ENCODE measurements at regions not wholly inside any gene's neighbourhood (a gene's known extent, or its start where the extent isn't known, plus 50 kb on each side); places are given as distances from the start of the nearest gene placed in this dataset.

DNA sequence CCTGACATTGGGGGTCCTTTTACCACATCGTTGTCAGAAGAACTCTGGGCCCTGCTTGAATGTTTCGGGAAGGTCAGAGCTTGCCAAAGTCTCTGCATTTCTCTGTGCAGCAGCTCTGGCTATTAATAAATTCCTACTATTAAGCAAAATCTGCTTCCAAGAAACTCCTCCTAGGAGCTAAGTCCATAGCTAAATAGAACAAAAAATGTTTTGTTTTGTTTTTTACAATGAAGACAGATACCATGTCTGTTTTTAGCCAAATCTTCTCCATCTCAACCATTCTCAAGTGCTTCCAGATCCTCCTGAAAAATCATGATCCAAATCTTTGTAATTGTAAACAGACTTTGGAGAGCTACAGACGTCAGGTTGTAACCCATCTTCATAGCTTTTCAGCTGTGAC, 161.6 kb downstream of the SPATA18 start:
- no peaks in the 10 kb centered on the region for H3K27me3 ChIP-seq (ENCODE audit: insufficient read depth, low read length, poor library complexity)
- H3K4me1 ChIP-seq (ENCODE audit: insufficient read depth, low read length): no peaks in the 10 kb centered on the region
- no peak overlapping the region for H2AFZ ChIP-seq (ENCODE audit: low read depth, low read length)
- H3K79me2 ChIP-seq (ENCODE audit: insufficient read depth, low read length): no peaks in the 10 kb centered on the region
- no peak overlapping the region for H3K4me2 ChIP-seq (ENCODE audit: insufficient read depth, low read length)
- H3K9me3 ChIP-seq (ENCODE audit: insufficient read depth, low read length, severe bottlenecking): no peaks in the 10 kb centered on the region
- no peak overlapping the region for H3K4me3 ChIP-seq (ENCODE audit: low read depth in 1 of 2, low read length in 2 of 2)
- H4K20me1 ChIP-seq (ENCODE audit: insufficient read depth, low read length): no peaks in the 10 kb centered on the region
- no peak overlapping the region for H3K9ac ChIP-seq (ENCODE audit: low read depth, low read length)
- ATAC-seq (ENCODE audit: insufficient read depth, low read depth): no peak
- H3K36me3 ChIP-seq (ENCODE audit: insufficient read depth, low read length): no peaks in the 10 kb centered on the region
- H3K27ac ChIP-seq (ENCODE audit: low read length): no peak overlapping the region
- TF ChIP-seq, protein P1, sequence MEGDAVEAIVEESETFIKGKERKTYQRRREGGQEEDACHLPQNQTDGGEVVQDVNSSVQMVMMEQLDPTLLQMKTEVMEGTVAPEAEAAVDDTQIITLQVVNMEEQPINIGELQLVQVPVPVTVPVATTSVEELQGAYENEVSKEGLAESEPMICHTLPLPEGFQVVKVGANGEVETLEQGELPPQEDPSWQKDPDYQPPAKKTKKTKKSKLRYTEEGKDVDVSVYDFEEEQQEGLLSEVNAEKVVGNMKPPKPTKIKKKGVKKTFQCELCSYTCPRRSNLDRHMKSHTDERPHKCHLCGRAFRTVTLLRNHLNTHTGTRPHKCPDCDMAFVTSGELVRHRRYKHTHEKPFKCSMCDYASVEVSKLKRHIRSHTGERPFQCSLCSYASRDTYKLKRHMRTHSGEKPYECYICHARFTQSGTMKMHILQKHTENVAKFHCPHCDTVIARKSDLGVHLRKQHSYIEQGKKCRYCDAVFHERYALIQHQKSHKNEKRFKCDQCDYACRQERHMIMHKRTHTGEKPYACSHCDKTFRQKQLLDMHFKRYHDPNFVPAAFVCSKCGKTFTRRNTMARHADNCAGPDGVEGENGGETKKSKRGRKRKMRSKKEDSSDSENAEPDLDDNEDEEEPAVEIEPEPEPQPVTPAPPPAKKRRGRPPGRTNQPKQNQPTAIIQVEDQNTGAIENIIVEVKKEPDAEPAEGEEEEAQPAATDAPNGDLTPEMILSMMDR (IDR thresholded peaks at IDR 0.05; ENCODE audit: borderline replicate concordance, extremely low read depth, low read length, poor library complexity, severe bottlenecking): no peak
- no peak for TF ChIP-seq EZH2 (IDR thresholded peaks at IDR 0.05; ENCODE audit: borderline replicate concordance, low read depth, low read length, severe bottlenecking)
- DNase-seq: no peak

DNA sequence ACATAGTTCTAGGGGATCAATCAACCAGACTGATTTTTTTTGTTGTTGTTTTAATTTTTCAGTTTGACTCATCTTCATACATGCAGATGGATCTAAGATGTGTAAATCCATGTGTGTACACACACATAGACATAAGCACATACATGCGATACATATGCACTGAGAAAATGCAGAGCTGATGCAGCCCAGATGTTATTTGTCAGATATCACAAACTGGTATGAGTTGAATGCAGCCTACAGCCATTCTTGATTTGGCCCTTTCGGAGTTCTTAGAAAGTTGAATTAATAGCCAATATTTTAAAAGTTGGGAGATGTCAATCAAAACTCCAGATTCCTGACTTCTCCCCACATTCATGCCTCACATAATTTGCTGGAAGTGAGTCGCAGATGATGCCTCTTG, 180.4 kb downstream of the SPATA18 start:
- no peaks in the 10 kb centered on the region for H3K9me3 ChIP-seq (ENCODE audit: insufficient read depth, low read length, severe bottlenecking)
- ATAC-seq (ENCODE audit: insufficient read depth, low read depth) (no peak), DNase-seq (no peak)
- H3K4me2 ChIP-seq (ENCODE audit: insufficient read depth, low read length): no peak overlapping the region
- TF ChIP-seq, protein P1 (IDR thresholded peaks at IDR 0.05; ENCODE audit: borderline replicate concordance, extremely low read depth, low read length, poor library complexity, severe bottlenecking): no peak
- no peak overlapping the region for H3K9ac ChIP-seq (ENCODE audit: low read depth, low read length)
- H3K4me3 ChIP-seq (ENCODE audit: low read depth in 1 of 2, low read length in 2 of 2): no peak overlapping the region
- no peaks in the 10 kb centered on the region for H3K4me1 ChIP-seq (ENCODE audit: insufficient read depth, low read length)
- H3K27me3 ChIP-seq (ENCODE audit: insufficient read depth, low read length, poor library complexity): no peaks in the 10 kb centered on the region
- H2AFZ ChIP-seq (ENCODE audit: low read depth, low read length): no peak overlapping the region
- H3K79me2 ChIP-seq (ENCODE audit: insufficient read depth, low read length): no peaks in the 10 kb centered on the region
- no peaks in the 10 kb centered on the region for H3K36me3 ChIP-seq (ENCODE audit: insufficient read depth, low read length)
- no peaks in the 10 kb centered on the region for H4K20me1 ChIP-seq (ENCODE audit: insufficient read depth, low read length)
- no peak overlapping the region for H3K27ac ChIP-seq (ENCODE audit: low read length)

DNA sequence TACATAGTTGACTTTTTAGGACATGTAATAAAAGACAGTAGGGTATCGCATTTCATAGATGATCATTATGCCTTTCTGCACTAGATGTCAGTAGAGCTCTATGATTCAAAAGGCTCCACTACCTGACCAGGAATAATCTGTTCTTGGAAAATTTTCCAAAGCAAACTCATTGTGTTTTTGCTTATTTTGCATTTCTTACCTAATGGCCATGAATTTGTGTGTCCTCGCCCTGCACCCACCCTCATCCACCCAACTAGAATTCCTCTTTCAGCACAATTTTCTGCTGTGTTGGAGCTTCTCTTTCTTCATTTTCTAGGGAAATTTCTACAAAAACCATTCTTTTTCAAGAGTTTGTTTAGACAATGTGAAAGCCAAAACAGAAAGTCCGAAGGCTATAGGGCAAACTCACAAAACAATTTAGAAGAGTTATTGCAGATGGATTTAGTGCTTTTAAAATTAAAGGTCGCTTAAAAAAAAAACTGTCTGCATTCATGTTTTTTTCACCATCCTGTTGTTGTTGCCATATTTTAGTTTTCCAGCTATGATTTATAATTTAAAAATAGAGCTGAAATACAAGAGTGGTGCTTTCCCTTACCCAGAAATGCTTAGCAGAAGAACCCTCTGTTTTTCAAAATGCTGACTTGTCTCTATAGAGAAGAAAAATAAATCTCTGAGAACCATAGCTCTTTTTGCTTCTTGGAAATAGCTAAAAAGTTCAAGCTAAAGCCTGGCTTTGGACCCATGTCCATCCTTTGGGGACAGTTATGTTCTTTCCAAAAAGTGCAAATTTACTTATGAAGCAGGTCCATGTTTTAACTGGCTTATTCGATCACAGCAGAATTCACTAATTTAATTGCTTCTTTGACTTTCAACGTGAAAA, 183.7 kb downstream of the SPATA18 start:
- H3K4me1 ChIP-seq (ENCODE audit: insufficient read depth, low read length): no peaks in the 10 kb centered on the region
- H3K27me3 ChIP-seq (ENCODE audit: insufficient read depth, low read length, poor library complexity): no peaks in the 10 kb centered on the region
- H3K27ac ChIP-seq (ENCODE audit: low read length): no peak overlapping the region
- no peaks in the 10 kb centered on the region for H3K9me3 ChIP-seq (ENCODE audit: insufficient read depth, low read length, severe bottlenecking)
- no peaks in the 10 kb centered on the region for H4K20me1 ChIP-seq (ENCODE audit: insufficient read depth, low read length)
- ATAC-seq (ENCODE audit: insufficient read depth, low read depth): no peak
- no peak overlapping the region for H3K4me3 ChIP-seq (ENCODE audit: low read depth in 1 of 2, low read length in 2 of 2)
- H3K79me2 ChIP-seq (ENCODE audit: insufficient read depth, low read length): no peaks in the 10 kb centered on the region
- no peak for DNase-seq
- H3K9ac ChIP-seq (ENCODE audit: low read depth, low read length): no peak overlapping the region
- no peak overlapping the region for H3K4me2 ChIP-seq (ENCODE audit: insufficient read depth, low read length)
- no peak overlapping the region for H2AFZ ChIP-seq (ENCODE audit: low read depth, low read length)
- no peaks in the 10 kb centered on the region for H3K36me3 ChIP-seq (ENCODE audit: insufficient read depth, low read length)
- TF ChIP-seq, protein P1 (IDR thresholded peaks at IDR 0.05; ENCODE audit: borderline replicate concordance, extremely low read depth, low read length, poor library complexity, severe bottlenecking): peak; percentile 36
- no peak for TF ChIP-seq EZH2 (IDR thresholded peaks at IDR 0.05; ENCODE audit: borderline replicate concordance, low read depth, low read length, severe bottlenecking)

Data from DND-41 (cell line).